ENCODE measurements at regions not wholly inside any gene's neighbourhood (a gene's known extent, or its start where the extent isn't known, plus 50 kb on each side); places are given as distances from the start of the nearest gene placed in this dataset.
"Not testable (repeated sequence)": the region's sequence is repeated elsewhere in the genome, so short reads cannot be mapped to it uniquely, and the experiment has no call there.

GRCh38 chr2:16362611-16363010 is 303.0 kb downstream of the CYRIA start:
- DNase-seq (ENCODE audit: low read depth): no peak

- DNase-seq (ENCODE audit: low read depth): no peak
Measured at GRCh38 chr2:16361261-16361995, 304.2 kb downstream of the CYRIA start.

GRCh38 chr2:16359961-16360360 is 305.7 kb downstream of the CYRIA start:
- no peak for DNase-seq (ENCODE audit: low read depth)

GRCh38 chr2:16357188-16357587 is 308.4 kb downstream of the CYRIA start:
- DNase-seq (ENCODE audit: low read depth): no peak

GRCh38 chr2:16351541-16351940 is 314.1 kb downstream of the CYRIA start:
- DNase-seq (ENCODE audit: low read depth): no peak

- DNase-seq (ENCODE audit: low read depth): no peak
Measured at GRCh38 chr2:16351137-16351536, 314.5 kb downstream of the CYRIA start.

GRCh38 chr2:16350211-16350610 is 315.4 kb downstream of the CYRIA start:
- no peak for DNase-seq (ENCODE audit: low read depth)

GRCh38 chr2:16349811-16350210 is 315.8 kb downstream of the CYRIA start:
- DNase-seq (ENCODE audit: low read depth): no peak

GRCh38 chr2:16348821-16349515 is 316.7 kb downstream of the CYRIA start:
- no peak for DNase-seq (ENCODE audit: low read depth)

GRCh38 chr2:16346671-16347070 is 319.0 kb downstream of the CYRIA start:
- no peak for DNase-seq (ENCODE audit: low read depth)

- not testable (repeated sequence) for DNase-seq (ENCODE audit: low read depth)
Measured at GRCh38 chr2:16345231-16345630, 320.4 kb downstream of the CYRIA start.

GRCh38 chr2:16339206-16339605 is 326.4 kb downstream of the CYRIA start:
- DNase-seq (ENCODE audit: low read depth): no peak

- DNase-seq (ENCODE audit: low read depth): no peak
Measured at GRCh38 chr2:16338026-16338425, 327.6 kb downstream of the CYRIA start.

- DNase-seq (ENCODE audit: low read depth): no peak
Measured at GRCh38 chr2:16336916-16337315, 328.7 kb downstream of the CYRIA start.

GRCh38 chr2:16336491-16336890 is 329.1 kb downstream of the CYRIA start:
- DNase-seq (ENCODE audit: low read depth): no peak

GRCh38 chr2:16335947-16336346 is 329.7 kb downstream of the CYRIA start:
- DNase-seq (ENCODE audit: low read depth): no peak

- DNase-seq (ENCODE audit: low read depth): no peak
Measured at GRCh38 chr2:16335604-16335930, 330.1 kb downstream of the CYRIA start.

GRCh38 chr2:16334886-16335603 is 330.6 kb downstream of the CYRIA start:
- DNase-seq (ENCODE audit: low read depth): no peak

- DNase-seq (ENCODE audit: low read depth): no peak
Measured at GRCh38 chr2:16334366-16334765, 331.3 kb downstream of the CYRIA start.

GRCh38 chr2:16333681-16334080 is 332.0 kb downstream of the CYRIA start:
- no peak for DNase-seq (ENCODE audit: low read depth)

GRCh38 chr2:16332681-16333557 is 332.7 kb downstream of the CYRIA start:
- DNase-seq (ENCODE audit: low read depth): no peak

GRCh38 chr2:16331772-16332171 is 333.9 kb downstream of the CYRIA start:
- DNase-seq (ENCODE audit: low read depth): no peak

Measured in iris pigment epithelial cell (primary cell).